Stimulated activated naive B cell treated with anti-CD40 and anti-IgM and Interleukin-4, amounts not matched to agents 10 μg/mL and 1 μg/mL and 100 μg/mL, for 72 hours (primary cell): ENCODE measurements at regions not wholly inside any gene's neighbourhood (a gene's known extent, or its start where the extent isn't known, plus 50 kb on each side); places are given as distances from the start of the nearest gene placed in this dataset.
"Not testable (repeated sequence)": the region's sequence is repeated elsewhere in the genome, so short reads cannot be mapped to it uniquely, and the experiment has no call there.

Source experiments
- ATAC-seq, 2 donors: fragments of 150-1000 bp; cut with Tn5 transposase; replicated peaks; 2 replicates each; pipeline ENCODE4 v1.10.0; 2021; ENCODE audit warnings: moderate library complexity in 1 of 2
- DNase-seq: peaks from one replicate; pipeline ENCODE4 v3.0.0; 2021
- H3K27ac Mint-ChIP-seq: one replicate; pipeline ENCODE4 v1.8.0; 2022; ENCODE audit warnings: mild to moderate bottlenecking, mixed read lengths
- H3K27me3 Mint-ChIP-seq, 2 donors: one replicate each; pipeline ENCODE4 v1.8.0; 2022; ENCODE audit warnings: mixed read lengths in 2 of 2
- H3K36me3 Mint-ChIP-seq, 2 donors: one replicate each; pipeline ENCODE4 v1.8.0; 2022; ENCODE audit warnings: mixed read lengths in 2 of 2, mild to moderate bottlenecking in 1 of 2
- H3K4me1 Mint-ChIP-seq, 2 donors: one replicate each; pipeline ENCODE4 v1.8.0; 2022; ENCODE audit warnings: mixed read lengths in 2 of 2, mild to moderate bottlenecking in 1 of 2
- H3K4me3 Mint-ChIP-seq, 2 donors: one replicate each; pipeline ENCODE4 v1.8.0; 2022; ENCODE audit warnings: mild to moderate bottlenecking in 2 of 2, mixed read lengths in 2 of 2, moderate library complexity in 1 of 2
- H3K9me3 Mint-ChIP-seq, 2 donors: one replicate each; pipeline ENCODE4 v1.8.0; 2022; ENCODE audit warnings: mixed read lengths in 2 of 2, mild to moderate bottlenecking in 1 of 2

GRCh38 chr7:39833865-39834634, 116.0 kb upstream of the CDK13 start:
- H3K9me3 Mint-ChIP-seq, DNase-seq, ATAC-seq, H3K36me3 Mint-ChIP-seq: not testable (repeated sequence)
- Mint-ChIP-seq H3K4me1 (peaks cover 0 to 10% of the 10 kb centered on the region in 2 donors), H3K4me3 (peak overlapping the region; percentile 58 to 59), H3K27me3 (peaks cover 31 to 35% of the 10 kb centered on the region in 2 donors), H3K27ac (peak overlapping the region; percentile 66)

DNA sequence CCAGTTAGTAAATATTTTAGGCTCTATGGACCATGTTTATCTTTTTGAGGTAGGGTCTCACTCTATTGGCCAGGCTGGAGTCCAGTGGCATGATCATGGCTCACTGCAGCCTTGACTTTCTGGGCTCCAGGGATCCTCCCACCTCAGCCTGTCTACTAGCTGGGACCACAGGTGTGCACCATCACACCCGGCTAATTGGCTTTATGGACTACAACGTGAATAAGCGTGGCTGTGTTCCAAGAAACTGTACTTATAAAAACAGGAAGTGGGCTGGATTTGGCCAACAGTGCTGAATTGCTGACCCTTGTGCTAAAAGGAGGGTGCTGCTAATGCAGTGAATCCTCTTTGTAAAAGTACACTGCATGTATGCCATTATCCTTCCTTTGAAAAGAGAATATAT, 111.7 kb upstream of the CDK13 start:
- H3K27ac Mint-ChIP-seq, result no peak overlapping the region
- DNase-seq, result no peak
- no peaks in the 10 kb centered on the region for H3K9me3 Mint-ChIP-seq
- ATAC-seq, result no peak
- no peak overlapping the region for H3K4me3 Mint-ChIP-seq
- H3K4me1 Mint-ChIP-seq, result peaks cover 0 to 10% of the 10 kb centered on the region in 2 donors
- H3K36me3 Mint-ChIP-seq, result no peaks in the 10 kb centered on the region
- peaks cover 37 to 46% of the 10 kb centered on the region in 2 donors for H3K27me3 Mint-ChIP-seq

DNA sequence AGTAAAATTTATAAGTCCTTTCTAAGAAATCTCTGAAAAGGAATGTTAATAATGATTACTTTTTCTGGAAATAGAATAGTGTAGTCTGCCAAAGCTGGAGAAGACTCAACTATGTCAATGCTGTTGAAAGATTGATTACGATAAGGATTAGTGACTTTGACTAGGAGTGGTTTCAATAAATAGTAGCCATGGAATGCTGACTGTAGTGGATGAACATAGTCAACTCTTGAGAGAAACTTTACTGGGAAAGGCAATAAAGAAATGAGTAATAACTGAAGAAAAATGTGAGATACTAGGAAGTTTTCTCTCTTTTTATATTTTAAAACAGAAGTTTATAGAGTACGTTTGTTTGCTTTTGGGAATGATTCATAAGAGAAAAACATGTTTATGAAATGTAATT, 105.0 kb upstream of the CDK13 start:
- peaks cover 9% of the 10 kb centered on the region in 2 donors for H3K27me3 Mint-ChIP-seq
- ATAC-seq (no peak), DNase-seq (no peak)
- H3K36me3 Mint-ChIP-seq, result no peaks in the 10 kb centered on the region
- no peaks in the 10 kb centered on the region for H3K9me3 Mint-ChIP-seq
- no peak overlapping the region for H3K4me3 Mint-ChIP-seq
- no peaks in the 10 kb centered on the region for H3K4me1 Mint-ChIP-seq
- H3K27ac Mint-ChIP-seq, result no peak overlapping the region

DNA sequence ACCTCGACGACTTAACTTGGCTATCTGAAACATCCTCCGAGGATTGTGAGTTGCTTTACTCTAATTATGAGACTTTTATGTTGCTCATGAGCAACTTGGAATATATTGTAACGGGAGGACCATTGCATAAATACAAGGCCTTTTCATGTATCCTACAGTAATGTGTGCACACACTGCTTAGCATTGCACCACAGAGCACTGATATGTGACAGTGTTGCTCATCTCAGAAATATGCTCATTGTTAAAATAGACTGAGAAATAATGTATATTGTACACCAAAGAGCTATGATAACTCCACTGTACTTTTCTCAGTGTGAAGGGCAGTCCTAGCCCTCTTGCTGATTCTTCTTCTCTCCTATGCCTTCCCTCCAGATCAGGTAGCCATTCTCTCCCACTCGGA, 102.8 kb upstream of the CDK13 start:
- Mint-ChIP-seq H3K4me3 (no peak overlapping the region), H3K4me1 (no peaks in the 10 kb centered on the region), H3K36me3 (no peaks in the 10 kb centered on the region), H3K27ac (no peak overlapping the region), H3K27me3 (peaks cover 4% of the 10 kb centered on the region in 2 donors), H3K9me3 (no peaks in the 10 kb centered on the region)
- DNase-seq, result no peak
- no peak for ATAC-seq

DNA sequence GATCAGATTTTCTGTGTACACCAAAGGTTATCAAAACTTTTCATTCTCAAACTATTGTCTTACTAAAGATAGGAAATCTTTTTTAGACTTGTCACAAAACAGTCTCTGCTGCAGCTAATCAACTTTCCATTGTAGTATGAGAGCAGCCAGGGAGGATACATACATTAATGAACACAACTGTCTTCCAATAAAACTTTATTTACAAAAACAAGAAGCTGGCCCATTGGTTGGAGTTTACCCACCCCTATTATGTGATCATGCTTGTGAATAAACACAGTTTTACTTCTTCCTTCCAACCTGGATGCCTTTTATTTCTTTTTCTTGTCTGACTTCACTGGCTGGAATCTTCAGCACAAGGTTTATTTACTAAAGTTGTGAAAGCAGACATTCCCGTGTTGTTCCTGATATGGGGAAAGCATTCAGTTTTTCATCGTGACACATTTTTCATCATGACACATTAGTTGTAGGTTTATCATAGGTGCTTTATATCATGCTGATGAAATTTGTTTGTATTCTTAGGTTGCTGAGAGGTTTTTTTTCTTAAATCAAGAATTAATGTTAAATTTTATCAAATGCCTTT, 98.5 kb upstream of the CDK13 start:
- H3K9me3 Mint-ChIP-seq, result no peaks in the 10 kb centered on the region
- H3K36me3 Mint-ChIP-seq, result no peaks in the 10 kb centered on the region
- peaks cover 14 to 18% of the 10 kb centered on the region in 2 donors for H3K27me3 Mint-ChIP-seq
- H3K4me3 Mint-ChIP-seq, result no peak overlapping the region
- H3K27ac Mint-ChIP-seq, result no peak overlapping the region
- ATAC-seq (no peak), DNase-seq (no peak)
- H3K4me1 Mint-ChIP-seq, result peaks cover 5 to 12% of the 10 kb centered on the region in 2 donors

DNA sequence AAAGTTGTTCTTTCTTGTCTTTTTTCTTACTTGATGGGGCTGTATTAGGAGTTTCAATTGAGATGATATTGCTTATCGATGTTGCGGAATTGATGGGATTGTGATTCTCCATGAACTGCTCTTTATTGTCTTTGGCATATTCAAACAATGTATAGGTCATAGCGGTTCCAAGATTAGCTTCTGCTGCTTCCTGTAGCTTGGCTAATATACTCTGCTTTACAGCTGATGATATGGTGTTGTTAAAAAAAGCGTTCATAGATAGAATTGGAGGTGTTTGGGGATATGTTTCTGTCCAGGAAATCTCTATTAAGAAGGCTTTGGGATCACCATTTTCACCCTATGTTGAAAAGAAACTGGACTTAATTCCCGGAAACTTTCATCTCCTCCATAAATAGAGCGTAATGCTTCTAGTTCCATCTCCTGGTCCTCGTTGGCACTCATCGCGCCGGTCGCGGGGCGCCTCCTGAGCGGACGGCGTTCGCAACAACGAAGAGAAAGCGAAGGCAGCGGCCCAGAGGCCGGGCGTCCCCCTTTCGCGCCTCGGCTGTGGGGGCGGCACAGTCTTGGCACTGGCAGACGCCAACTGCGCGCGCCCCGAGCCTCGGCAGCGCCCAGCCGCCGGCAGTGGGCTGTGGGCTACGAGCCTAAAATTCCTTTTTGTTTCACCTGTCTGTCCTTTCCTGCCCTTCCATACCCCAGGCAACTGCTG, 95.3 kb upstream of the CDK13 start:
- not testable (repeated sequence) for H3K36me3 Mint-ChIP-seq, H3K9me3 Mint-ChIP-seq, DNase-seq, H3K27ac Mint-ChIP-seq
- peaks cover 14 to 25% of the 10 kb centered on the region in 2 donors for H3K27me3 Mint-ChIP-seq
- peak; percentile 96 to 98 for ATAC-seq
- peaks cover 5 to 12% of the 10 kb centered on the region in 2 donors for H3K4me1 Mint-ChIP-seq
- H3K4me3 Mint-ChIP-seq, result peak overlapping the region; percentile 80 to 81

GRCh38 chr7:39855325-39855674, 94.8 kb upstream of the CDK13 start:
- peak; percentile 42 to 44 for ATAC-seq
- no peak overlapping the region for H3K27ac Mint-ChIP-seq

DNA sequence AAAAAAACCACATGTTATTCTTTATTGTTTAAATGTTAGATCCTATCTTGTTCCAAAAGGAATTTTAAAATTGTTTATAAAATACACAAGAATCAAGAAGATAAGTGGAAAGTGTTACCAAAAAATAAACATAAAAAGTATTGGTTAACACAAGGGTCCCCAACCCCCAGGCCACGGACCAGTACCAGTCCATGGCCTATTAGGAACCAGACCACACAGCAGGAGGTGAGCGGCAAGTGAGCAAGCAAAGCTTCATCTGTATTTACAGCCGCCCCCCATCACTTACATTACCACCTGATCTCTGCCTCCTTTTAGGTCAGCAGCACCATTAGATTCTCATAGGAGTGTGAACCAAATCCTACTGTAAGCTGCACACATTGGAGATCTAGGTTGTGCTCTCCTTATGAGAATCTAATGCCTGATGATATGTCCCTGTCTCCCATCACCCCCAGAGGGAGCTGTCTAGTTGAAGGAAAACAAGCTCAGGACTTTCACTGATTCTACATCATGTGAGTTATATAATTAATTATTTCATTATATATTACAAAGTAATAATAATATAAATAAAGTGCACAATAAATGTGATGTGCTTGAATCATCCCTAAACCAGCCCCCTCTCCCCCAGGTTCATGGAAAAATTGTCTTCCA, 86.3 kb upstream of the CDK13 start:
- H3K27me3 Mint-ChIP-seq, H3K4me3 Mint-ChIP-seq, H3K4me1 Mint-ChIP-seq: not testable (repeated sequence)

More at GRCh38 chr7:39855325-39855674, 94.8 kb upstream of the CDK13 start:
- Mint-ChIP-seq H3K36me3 (no peaks in the 10 kb centered on the region), H3K4me3 (peak overlapping the region; percentile 80 to 81), H3K9me3 (no peaks in the 10 kb centered on the region), H3K27me3 (peaks cover 14 to 25% of the 10 kb centered on the region in 2 donors), H3K4me1 (peaks cover 5 to 12% of the 10 kb centered on the region in 2 donors)
- DNase-seq, result no peak

DNA sequence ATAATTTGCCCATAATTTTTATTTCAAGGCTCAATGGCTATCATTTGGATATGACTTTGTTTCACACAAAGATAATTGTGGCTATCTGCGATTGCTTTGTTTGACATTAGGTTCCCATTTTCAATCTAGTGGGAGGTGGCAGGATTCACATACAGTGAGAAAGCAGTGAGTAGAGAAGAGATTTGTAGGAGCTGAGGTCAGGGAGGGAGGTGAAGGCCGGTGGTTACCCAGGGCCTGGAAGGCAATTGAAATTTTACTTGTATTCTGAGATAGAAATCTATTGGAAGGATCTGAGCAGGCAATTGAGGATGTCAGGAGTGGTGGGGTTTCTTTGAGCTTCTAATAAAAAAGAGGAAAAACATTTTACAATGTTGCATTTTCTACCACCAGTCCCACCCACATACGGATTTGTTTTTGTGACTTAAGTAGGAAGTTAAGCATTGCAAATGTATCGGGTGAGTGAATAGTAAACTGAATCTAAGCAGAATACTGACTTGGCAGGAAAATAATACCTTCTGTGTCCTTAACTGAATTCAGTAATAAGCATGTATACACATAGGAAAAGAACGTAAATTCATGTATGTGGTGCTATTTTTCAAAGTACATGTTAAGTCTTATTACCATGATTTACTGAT, 80.1 kb upstream of the CDK13 start:
- not testable (repeated sequence) for H3K9me3 Mint-ChIP-seq, H3K4me3 Mint-ChIP-seq, H3K27ac Mint-ChIP-seq, H3K27me3 Mint-ChIP-seq, H3K4me1 Mint-ChIP-seq, DNase-seq, H3K36me3 Mint-ChIP-seq, ATAC-seq

More for the DNA sequence above, 86.3 kb upstream of the CDK13 start:
- H3K36me3 Mint-ChIP-seq, H3K9me3 Mint-ChIP-seq, H3K27ac Mint-ChIP-seq, ATAC-seq, DNase-seq: not testable (repeated sequence)

DNA sequence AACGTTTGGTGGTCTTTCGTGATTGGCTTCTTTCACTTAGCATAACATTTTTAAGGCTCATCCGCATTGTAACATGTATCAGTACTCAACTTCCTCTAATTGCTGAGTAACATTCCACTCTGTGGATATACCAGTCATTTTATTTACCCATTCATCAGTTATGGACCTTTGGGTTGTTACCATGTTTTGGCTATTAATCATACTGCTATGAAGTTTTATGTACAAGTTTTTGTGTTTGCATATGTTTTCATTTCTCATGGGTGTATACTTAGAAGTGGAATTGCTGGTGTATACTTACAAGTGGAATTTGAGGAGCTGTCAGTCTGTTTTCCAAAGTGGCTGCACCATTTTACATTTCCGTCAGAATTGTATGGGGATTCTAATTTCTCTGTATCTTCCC, 78.4 kb upstream of the CDK13 start:
- H3K4me1 Mint-ChIP-seq, ATAC-seq, H3K4me3 Mint-ChIP-seq, DNase-seq, H3K9me3 Mint-ChIP-seq, H3K27ac Mint-ChIP-seq, H3K27me3 Mint-ChIP-seq, H3K36me3 Mint-ChIP-seq: not testable (repeated sequence)

GRCh38 chr7:39880556-39880955, 69.5 kb upstream of the CDK13 start:
- Mint-ChIP-seq H3K4me3 (no peak overlapping the region), H3K27ac (no peak overlapping the region), H3K4me1 (no peaks in the 10 kb centered on the region), H3K9me3 (peaks cover 10 to 16% of the 10 kb centered on the region in 2 donors), H3K36me3 (peaks cover 2 to 9% of the 10 kb centered on the region in 2 donors), H3K27me3 (peaks cover 14 to 17% of the 10 kb centered on the region in 2 donors)
- ATAC-seq (no peak), DNase-seq (no peak)

DNA sequence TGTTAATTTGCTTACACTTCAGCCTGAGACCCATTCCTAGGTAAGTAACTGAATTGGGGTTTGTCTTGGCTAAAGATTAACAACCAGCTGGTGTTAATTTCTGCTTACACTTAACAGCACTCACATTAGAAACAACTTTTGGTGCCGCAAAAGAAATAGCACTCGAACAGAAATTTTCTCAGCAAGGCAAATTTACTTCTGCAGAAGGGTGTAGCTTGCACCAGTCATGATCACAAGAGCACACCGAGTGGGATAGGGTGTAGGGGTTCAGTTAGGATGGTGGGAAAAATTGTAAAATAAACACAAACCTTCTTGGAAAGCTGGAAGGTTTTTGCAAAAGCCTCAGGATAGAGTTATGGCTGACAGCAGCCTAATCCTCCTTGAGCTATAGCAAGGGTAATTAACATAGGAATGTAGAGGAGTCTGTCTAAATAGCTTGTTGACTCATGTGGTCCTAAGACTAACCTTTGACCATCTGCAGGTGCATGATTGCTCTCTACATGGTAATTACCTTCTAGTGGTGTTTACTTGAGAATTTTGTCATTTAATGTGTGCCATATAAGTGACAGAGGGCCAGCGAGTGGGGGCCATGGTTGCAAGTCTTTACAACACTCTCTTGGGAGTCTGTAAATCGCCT, 67.8 kb upstream of the CDK13 start:
- no peak overlapping the region for H3K27ac Mint-ChIP-seq
- peaks cover 10 to 16% of the 10 kb centered on the region in 2 donors for H3K9me3 Mint-ChIP-seq
- H3K36me3 Mint-ChIP-seq, result peaks cover 2 to 9% of the 10 kb centered on the region in 2 donors
- ATAC-seq, result no peak
- no peak for DNase-seq
- H3K27me3 Mint-ChIP-seq, result peaks cover 14 to 17% of the 10 kb centered on the region in 2 donors
- no peak overlapping the region for H3K4me3 Mint-ChIP-seq
- no peaks in the 10 kb centered on the region for H3K4me1 Mint-ChIP-seq

DNA sequence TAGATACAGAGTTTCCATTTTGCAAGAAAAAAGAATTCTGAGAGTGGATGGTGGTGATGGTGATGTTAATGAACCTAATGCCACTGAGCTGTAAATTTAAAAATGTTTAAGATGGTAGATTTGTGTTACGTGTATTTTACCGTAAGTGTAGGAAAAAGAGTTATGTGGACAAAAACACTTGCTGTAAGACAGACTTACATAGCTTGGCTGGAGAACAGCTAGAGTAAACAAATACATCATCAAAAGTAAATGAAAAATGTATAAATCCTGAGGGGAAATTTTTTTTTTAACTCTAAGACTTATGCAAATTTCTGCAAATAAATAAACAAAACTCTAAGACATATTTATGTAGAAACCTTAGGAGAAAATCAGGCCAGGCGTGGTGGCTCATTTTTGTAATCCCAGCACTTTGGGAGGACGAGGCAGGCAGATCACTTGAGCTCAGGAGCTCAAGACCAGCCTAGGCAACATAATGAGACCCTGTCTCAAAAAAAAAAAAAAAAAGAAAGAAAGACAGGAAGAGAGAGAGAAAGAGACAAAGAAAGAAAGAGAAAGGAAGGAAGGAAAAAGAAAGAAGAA, 66.2 kb upstream of the CDK13 start:
- DNase-seq, result no peak
- Mint-ChIP-seq H3K27ac (no peak overlapping the region), H3K4me3 (no peak overlapping the region), H3K27me3 (peaks cover 13 to 15% of the 10 kb centered on the region in 2 donors), H3K4me1 (no peaks in the 10 kb centered on the region), H3K36me3 (peaks cover 2 to 9% of the 10 kb centered on the region in 2 donors), H3K9me3 (peaks cover 10 to 16% of the 10 kb centered on the region in 2 donors)
- no peak for ATAC-seq
